GM12878 (cell line): ENCODE measurements at regions not wholly inside any gene's neighbourhood (a gene's known extent, or its start where the extent isn't known, plus 50 kb on each side); places are given as distances from the start of the nearest gene placed in this dataset.

ENCODE experiments used
- ATAC-seq: fragments of 200-7000 bp; cut with Tn5 transposase; 3 replicates; pipeline ENCODE4 v1.9.1; 2020; ENCODE audit warnings: mild to moderate bottlenecking, moderate library complexity
- BruUV-seq: library from RNA; stranded (reverse); fragments of 400-500 nt; replicated peaks from 2 replicates; lab custom pipeline; 2021; lab: Mats Ljungman, UMichigan
- CTCF ChIA-PET: fragments of 300-600 bp; sonication (Branson Sonifier 250); formaldehyde crosslinking; extraction: SDS; loops from one replicate; lab custom pipeline; 2021; ENCODE audit warnings: inconsistent platforms; lab: Yijun Ruan, JAX
- POLR2A ChIA-PET: fragments of 350-600 bp; formaldehyde crosslinking; extraction: SDS; loops from one replicate; lab custom pipeline; 2021; ENCODE audit warnings: inconsistent platforms; lab: Charles Lee
- RAD21 ChIA-PET: fragments of 300-600 bp; sonication (Branson Sonifier 250); formaldehyde crosslinking; loops from one replicate; lab custom pipeline; 2023; ENCODE audit warnings: antibody characterized with exemption; ENCODE audit not compliant: unreplicated experiment; lab: Charles Lee
- SMC1A ChIA-PET: fragments of 300-600 bp; sonication (Branson Sonifier 250); formaldehyde crosslinking; loops from one replicate; lab custom pipeline; 2023; ENCODE audit not compliant: unreplicated experiment, uncharacterized antibody; lab: Charles Lee
- DNase-seq: peaks from one replicate; pipeline ENCODE4 v3.0.0-alpha.2; 2011; ENCODE audit warnings: low read depth, low spot score
- FAIRE-seq: peaks from 3 replicates; lab custom pipeline; 2011; peaks lifted over from hg19 to GRCh38; lab: Jason Lieb, UNC
- H2AFZ ChIP-seq: 2 replicates; pipeline ENCODE4 v1.6.0; 2011; ENCODE audit warnings: low read depth, low read length, control low read depth; ENCODE audit not compliant: control insufficient read depth
- H3K27ac ChIP-seq: 2 replicates; pipeline ENCODE4 v1.5.1; 2011; ENCODE audit warnings: control low read depth; ENCODE audit not compliant: control insufficient read depth, insufficient read depth
- H3K27me3 ChIP-seq, 2 experiments: replicated peaks in 1 of 2; 2 replicates each; pipeline versions ENCODE4 v1.6.0 to v1.6.1; 2011; ENCODE audit warnings: low read length in 1 of 2; ENCODE audit not compliant: control insufficient read depth in 2 of 2, insufficient read depth in 2 of 2
- H3K36me3 ChIP-seq, 2 experiments: 2 replicates each; pipeline ENCODE4 v1.5.1; 2011; ENCODE audit warnings: low read length in 1 of 2; ENCODE audit not compliant: control insufficient read depth in 2 of 2, insufficient read depth in 2 of 2
- H3K4me1 ChIP-seq: 2 replicates; pipeline ENCODE4 v1.6.1; 2011; ENCODE audit warnings: mild to moderate bottlenecking, low read length, moderate library complexity, mixed read lengths; ENCODE audit not compliant: control insufficient read depth, insufficient read depth
- H3K4me2 ChIP-seq: 2 replicates; pipeline ENCODE4 v1.6.0; 2011; ENCODE audit warnings: control low read depth; ENCODE audit not compliant: control insufficient read depth, insufficient read depth
- H3K4me3 ChIP-seq: fragments of 200-600 bp; sonication (generic); 2 replicates; pipeline ENCODE4 v1.5.1; 2016
- H3K79me2 ChIP-seq: 2 replicates; pipeline ENCODE4 v1.6.0; 2011; ENCODE audit warnings: low read length; ENCODE audit not compliant: control insufficient read depth, insufficient read depth
- H3K9ac ChIP-seq: 2 replicates; pipeline ENCODE4 v1.8.0; 2011; ENCODE audit warnings: low read length, control low read depth, mixed read lengths; ENCODE audit not compliant: control insufficient read depth, insufficient read depth
- H3K9me3 ChIP-seq: replicated peaks from 3 replicates; pipeline ENCODE4 v1.5.1; 2011; ENCODE audit warnings: mild to moderate bottlenecking, low read length; ENCODE audit not compliant: control insufficient read depth, insufficient read depth
- H4K20me1 ChIP-seq: 2 replicates; pipeline ENCODE4 v1.6.0; 2011; ENCODE audit not compliant: control insufficient read depth, insufficient read depth
- ATF3 ChIP-seq: IDR thresholded peaks from 2 replicates; pipeline ENCODE4 v1.6.1; 2011; ENCODE audit warnings: low read depth, mild to moderate bottlenecking, low read length, moderate library complexity, borderline replicate concordance; ENCODE audit errors: extremely low read depth
- E4F1 ChIP-seq: fragments of 450-650 bp; IDR thresholded peaks from 2 replicates; pipeline ENCODE4 v1.6.1; 2018; ENCODE audit warnings: borderline replicate concordance, mild to moderate bottlenecking; ENCODE audit not compliant: partially characterized antibody
- RCOR1 ChIP-seq: conservative IDR thresholded peaks from 2 replicates; pipeline ENCODE4 v1.6.1; 2012; ENCODE audit warnings: low read depth, low read length, improper control_type of control experiment
- RFX5 ChIP-seq: IDR thresholded peaks from 2 replicates; pipeline ENCODE4 v1.6.1; 2011; ENCODE audit warnings: low read depth, low read length, improper control_type of control experiment
- SMC3 ChIP-seq: IDR thresholded peaks from 2 replicates; pipeline ENCODE4 v1.6.1; 2011; ENCODE audit warnings: low read length, improper control_type of control experiment, borderline replicate concordance
- ZNF384 ChIP-seq: IDR thresholded peaks from 2 replicates; pipeline ENCODE4 v1.6.1; 2012; ENCODE audit warnings: low read depth, mild to moderate bottlenecking, low read length, improper control_type of control experiment, borderline replicate concordance
- WGBS: methylation state at CpG from one replicate; pipeline ENCODE4 v1.1.6; 2016; ENCODE audit warnings: low lambda C conversion rate; ENCODE audit not compliant: insufficient replicate concordance, insufficient coverage; ENCODE audit errors: missing lambda C conversion rate; 5-methylcytosine and 5-hydroxymethylcytosine counted together
- in situ Hi-C: fragments of 300-500 bp; cut with MboI; formaldehyde crosslinking; loops from 9 replicates; pipeline ENCODE4 v1.14.3; 2018; ENCODE audit warnings: mixed read lengths
- intact Hi-C: fragments of 100-400 bp; cut with micrococcal nuclease; formaldehyde crosslinking; loops from one replicate; pipeline ENCODE4 v1.14.2; 2022; ENCODE audit not compliant: unreplicated experiment

GRCh38 chr14:40574780-40575179, 1031.9 kb upstream of the LRFN5 start:
- DNase-seq, result no peak
- Histone ChIP-seq H3K27ac (no peak overlapping the region), H3K4me2 (no peak overlapping the region), H3K79me2 (no peaks in the 10 kb centered on the region), H3K4me1 (no peaks in the 10 kb centered on the region), H2AFZ (no peak overlapping the region), H4K20me1 (no peaks in the 10 kb centered on the region), H3K9me3 (no peaks in the 10 kb centered on the region), H3K27me3 (no peaks in the 10 kb centered on the region), H3K4me3 (no peak overlapping the region), H3K36me3 (no peaks in the 10 kb centered on the region), H3K9ac (no peak overlapping the region)
- SMC1A ChIA-PET, result no interaction called here
- in situ Hi-C loops, result no loop called here
- CTCF ChIA-PET, result no interaction called here
- BruUV-seq, result no TSS peak
- no peak for FAIRE-seq
- RAD21 ChIA-PET, result no interaction called here
- WGBS, result 0% methylated on average over 3 of the region's 3 CpGs
- intact Hi-C loops, result loop anchor here (5.0 kb wide), 1 partner anchor 53 kb away; no protein-coding TSS in a partner anchor
- POLR2A ChIA-PET, result no interaction called here
- no peak for TF ChIP-seq RCOR1
- TF ChIP-seq RFX5, result no peak
- no peak for TF ChIP-seq E4F1
- no peak for TF ChIP-seq ZNF384
- no peak for TF ChIP-seq ATF3
- no peak for TF ChIP-seq SMC3
- no peak for ATAC-seq
